T-helper 1 cell treated with Interleukin-12 subunit alpha and Interleukin-12 subunit beta and Interleukin-4 antibody, amounts not matched to agents 30 μg/mL and 1 μg/mL, for 36 hours (primary cell): ENCODE measurements at regions not wholly inside any gene's neighbourhood (a gene's known extent, or its start where the extent isn't known, plus 50 kb on each side); places are given as distances from the start of the nearest gene placed in this dataset.

Experiments
- H3K27ac Mint-ChIP-seq: one replicate; pipeline ENCODE4 v1.8.0; 2021; ENCODE audit warnings: mild to moderate bottlenecking, mixed read lengths
- H3K27me3 Mint-ChIP-seq: one replicate; pipeline ENCODE4 v1.8.0; 2021; ENCODE audit warnings: low read depth, mixed read lengths
- H3K36me3 Mint-ChIP-seq: one replicate; pipeline ENCODE4 v1.8.0; 2021; ENCODE audit warnings: low read depth, mixed read lengths
- H3K4me1 Mint-ChIP-seq: one replicate; pipeline ENCODE4 v1.8.0; 2021; ENCODE audit warnings: low read depth, mixed read lengths
- H3K4me3 Mint-ChIP-seq: one replicate; pipeline ENCODE4 v1.8.0; 2021; ENCODE audit warnings: mild to moderate bottlenecking, moderate library complexity, mixed read lengths
- H3K9me3 Mint-ChIP-seq: one replicate; pipeline ENCODE4 v1.8.0; 2021; ENCODE audit warnings: mixed read lengths

DNA sequence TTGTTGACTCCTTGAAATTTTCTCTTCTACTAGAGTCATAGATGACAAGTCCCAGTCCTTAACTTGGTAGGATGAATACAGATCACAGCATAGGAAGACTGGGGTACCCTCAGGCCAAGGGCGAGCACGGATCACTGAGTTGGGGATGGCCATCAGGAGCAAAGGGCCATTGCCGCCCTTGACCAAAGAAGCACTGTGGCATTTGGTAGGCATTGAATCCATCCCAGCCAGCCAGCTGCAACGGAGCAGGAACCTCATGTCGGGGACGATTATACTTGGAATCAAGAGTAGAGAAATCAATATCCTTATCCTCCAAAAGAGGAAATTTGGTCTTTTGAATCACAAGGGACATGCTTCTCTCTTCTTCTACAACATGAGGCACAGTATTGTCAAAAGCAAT lies 50.1 kb upstream of the ZNF573 start:
- no peaks in the 10 kb centered on the region for H3K4me1 Mint-ChIP-seq
- H3K9me3 Mint-ChIP-seq = peaks cover 78% of the 10 kb centered on the region
- peaks cover 2% of the 10 kb centered on the region for H3K36me3 Mint-ChIP-seq
- H3K27me3 Mint-ChIP-seq = no peaks in the 10 kb centered on the region
- H3K27ac Mint-ChIP-seq = no peak overlapping the region
- no peak overlapping the region for H3K4me3 Mint-ChIP-seq
